Activated T-helper 17 cell treated with anti-CD3 and anti-CD28 coated beads, Interleukin-2, amount 50 U/mL, for 72 hours (primary cell): ENCODE measurements at regions not wholly inside any gene's neighbourhood (a gene's known extent, or its start where the extent isn't known, plus 50 kb on each side); places are given as distances from the start of the nearest gene placed in this dataset.
"Not testable (repeated sequence)": the region's sequence is repeated elsewhere in the genome, so short reads cannot be mapped to it uniquely, and the experiment has no call there.

Source experiments
- ATAC-seq: fragments of 150-1000 bp; cut with Tn5 transposase; replicated peaks from 2 replicates; pipeline ENCODE4 v1.10.0; 2021; ENCODE audit warnings: mild to moderate bottlenecking, moderate library complexity
- H3K27ac Mint-ChIP-seq: one replicate; pipeline ENCODE4 v1.8.0; 2022; ENCODE audit warnings: mixed read lengths
- H3K27me3 Mint-ChIP-seq: one replicate; pipeline ENCODE4 v1.8.0; 2022; ENCODE audit warnings: mixed read lengths
- H3K36me3 Mint-ChIP-seq: one replicate; pipeline ENCODE4 v1.8.0; 2022; ENCODE audit warnings: low read depth, mild to moderate bottlenecking, mixed read lengths
- H3K4me1 Mint-ChIP-seq: one replicate; pipeline ENCODE4 v1.8.0; 2022; ENCODE audit warnings: mixed read lengths
- H3K4me3 Mint-ChIP-seq: one replicate; pipeline ENCODE4 v1.8.0; 2022; ENCODE audit warnings: mild to moderate bottlenecking, mixed read lengths
- H3K9me3 Mint-ChIP-seq: one replicate; pipeline ENCODE4 v1.8.0; 2022; ENCODE audit warnings: mixed read lengths

- Mint-ChIP-seq H3K4me3 (no peak overlapping the region), H3K4me1 (no peaks in the 10 kb centered on the region), H3K27me3 (no peaks in the 10 kb centered on the region), H3K9me3 (no peaks in the 10 kb centered on the region), H3K36me3 (no peaks in the 10 kb centered on the region), H3K27ac (no peak overlapping the region)
- no peak for ATAC-seq
Observed at GRCh38 chr2:125643585-125643984, 1012.4 kb upstream of the GYPC start.

DNA sequence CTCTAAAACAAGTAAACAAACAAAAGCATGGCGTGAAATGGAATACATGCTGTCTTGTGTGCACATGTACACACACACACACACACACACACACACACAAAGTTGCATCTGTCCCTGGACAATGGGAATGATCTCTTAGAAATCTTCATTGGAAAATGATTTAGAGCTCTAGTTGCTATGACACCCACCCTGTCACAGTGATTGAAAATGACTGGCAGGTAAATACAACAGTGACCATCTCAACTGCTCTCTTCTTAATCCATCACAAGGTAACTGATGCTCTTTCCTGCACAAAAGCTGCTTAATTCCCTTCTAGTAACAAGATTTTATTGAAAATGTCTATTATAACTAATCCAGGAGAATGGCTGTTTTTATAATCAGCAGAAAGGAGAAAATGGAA is 1011.7 kb upstream of the GYPC start:
- no peak overlapping the region for H3K27ac Mint-ChIP-seq

DNA sequence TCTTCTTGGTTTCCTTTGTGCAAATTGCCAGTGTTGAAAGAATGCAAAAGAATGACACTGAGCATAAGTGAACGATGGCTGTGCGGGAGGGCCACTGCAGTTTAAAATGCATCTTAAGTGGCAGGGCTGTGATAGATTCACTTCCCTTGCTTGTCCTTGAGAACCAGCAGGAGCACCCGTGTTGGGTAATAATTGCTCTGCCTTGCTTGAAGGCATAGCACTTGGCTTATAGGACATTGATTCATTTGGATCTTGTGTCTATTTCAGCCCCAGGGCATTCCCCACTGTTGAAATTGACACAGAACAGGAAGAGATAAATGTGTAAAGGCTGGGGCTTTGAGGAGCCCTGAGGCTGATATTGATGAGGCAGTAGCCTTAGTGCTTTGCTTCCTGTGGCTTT is 1003.7 kb upstream of the GYPC start:
- H3K27ac Mint-ChIP-seq: no peak overlapping the region
- no peaks in the 10 kb centered on the region for H3K36me3 Mint-ChIP-seq
- ATAC-seq: no peak
- no peaks in the 10 kb centered on the region for H3K27me3 Mint-ChIP-seq
- no peaks in the 10 kb centered on the region for H3K4me1 Mint-ChIP-seq
- H3K4me3 Mint-ChIP-seq: no peak overlapping the region
- peaks cover 7% of the 10 kb centered on the region for H3K9me3 Mint-ChIP-seq

More for the DNA sequence above, 1011.7 kb upstream of the GYPC start:
- no peaks in the 10 kb centered on the region for H3K9me3 Mint-ChIP-seq
- no peaks in the 10 kb centered on the region for H3K27me3 Mint-ChIP-seq
- ATAC-seq: no peak
- H3K4me3 Mint-ChIP-seq: no peak overlapping the region
- H3K36me3 Mint-ChIP-seq: no peaks in the 10 kb centered on the region
- no peaks in the 10 kb centered on the region for H3K4me1 Mint-ChIP-seq

GRCh38 chr2:125654226-125654625 is 1001.7 kb upstream of the GYPC start:
- Mint-ChIP-seq H3K27ac (no peak overlapping the region), H3K27me3 (no peaks in the 10 kb centered on the region), H3K4me3 (no peak overlapping the region), H3K4me1 (no peaks in the 10 kb centered on the region), H3K9me3 (peaks cover 7% of the 10 kb centered on the region), H3K36me3 (no peaks in the 10 kb centered on the region)
- no peak for ATAC-seq

DNA sequence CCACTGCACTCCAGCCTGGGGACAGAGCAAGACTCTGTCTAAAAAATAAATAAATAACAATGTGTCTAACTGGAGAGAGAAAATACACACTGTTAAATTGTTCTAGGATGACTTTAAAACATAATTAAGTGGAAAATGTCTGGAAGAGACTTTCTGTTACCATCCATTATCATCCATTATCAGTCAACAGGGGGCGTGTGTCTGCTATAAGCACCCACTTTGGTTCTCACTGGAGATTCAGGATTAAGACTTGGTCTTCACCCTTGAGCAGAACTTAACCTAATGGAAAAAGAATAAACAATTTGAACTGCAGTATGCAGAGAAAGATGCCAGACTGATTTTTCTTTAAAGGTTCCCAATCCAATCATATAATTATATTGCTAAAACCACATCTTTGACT is 999.8 kb upstream of the GYPC start:
- Mint-ChIP-seq H3K27me3 (no peaks in the 10 kb centered on the region), H3K4me3 (no peak overlapping the region), H3K9me3 (peaks cover 6% of the 10 kb centered on the region), H3K36me3 (no peaks in the 10 kb centered on the region), H3K4me1 (no peaks in the 10 kb centered on the region), H3K27ac (no peak overlapping the region)
- ATAC-seq: no peak

DNA sequence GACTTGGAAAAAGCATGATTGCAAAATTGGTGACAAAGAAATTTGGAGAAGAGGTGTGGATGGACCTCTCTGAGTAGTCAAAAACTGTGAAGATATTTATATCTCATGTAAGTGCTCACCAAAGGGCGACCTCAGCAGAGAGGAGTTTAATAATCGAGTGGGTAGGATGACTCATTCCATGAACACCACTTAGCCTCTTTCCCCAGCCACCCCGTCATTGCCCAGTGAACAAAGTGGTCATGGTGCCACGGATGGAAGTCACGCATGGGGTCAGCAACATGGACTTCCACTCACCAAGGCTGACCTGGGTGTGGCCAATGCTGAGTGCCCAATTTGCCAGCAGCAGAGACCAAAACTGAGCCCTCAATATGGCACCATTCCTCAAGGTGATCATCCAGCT is 997.4 kb upstream of the GYPC start:
- ATAC-seq: no peak
- H3K4me3 Mint-ChIP-seq: no peak overlapping the region
- peaks cover 3% of the 10 kb centered on the region for H3K9me3 Mint-ChIP-seq
- no peaks in the 10 kb centered on the region for H3K4me1 Mint-ChIP-seq
- no peak overlapping the region for H3K27ac Mint-ChIP-seq
- H3K27me3 Mint-ChIP-seq: no peaks in the 10 kb centered on the region
- H3K36me3 Mint-ChIP-seq: no peaks in the 10 kb centered on the region

GRCh38 chr2:125660369-125660768 is 995.6 kb upstream of the GYPC start:
- not testable (repeated sequence) for H3K4me1 Mint-ChIP-seq, H3K36me3 Mint-ChIP-seq, ATAC-seq, H3K27me3 Mint-ChIP-seq, H3K9me3 Mint-ChIP-seq, H3K4me3 Mint-ChIP-seq, H3K27ac Mint-ChIP-seq

DNA sequence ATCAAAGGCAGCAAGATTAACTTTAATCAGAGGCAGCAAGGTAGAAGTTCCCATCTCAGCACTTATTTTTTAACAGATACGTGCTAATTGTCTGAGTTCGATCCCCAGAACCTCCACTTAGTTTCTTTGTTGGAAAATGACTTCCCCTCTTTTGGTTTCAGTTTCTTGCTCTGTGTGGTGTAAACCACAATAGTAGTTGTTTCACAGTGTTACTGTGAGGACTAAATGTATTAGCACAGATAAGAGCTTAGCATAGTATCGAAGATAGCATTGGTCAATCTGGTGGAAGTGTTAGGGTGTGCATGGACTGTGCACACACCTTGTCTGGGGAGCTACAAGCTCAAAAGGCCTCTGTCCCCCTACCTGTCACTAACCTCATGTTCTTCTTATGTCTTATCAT is 988.3 kb upstream of the GYPC start:
- no peaks in the 10 kb centered on the region for H3K27me3 Mint-ChIP-seq
- no peak overlapping the region for H3K27ac Mint-ChIP-seq
- peaks cover 10% of the 10 kb centered on the region for H3K9me3 Mint-ChIP-seq
- H3K36me3 Mint-ChIP-seq: no peaks in the 10 kb centered on the region
- no peak for ATAC-seq
- H3K4me1 Mint-ChIP-seq: no peaks in the 10 kb centered on the region
- no peak overlapping the region for H3K4me3 Mint-ChIP-seq

DNA sequence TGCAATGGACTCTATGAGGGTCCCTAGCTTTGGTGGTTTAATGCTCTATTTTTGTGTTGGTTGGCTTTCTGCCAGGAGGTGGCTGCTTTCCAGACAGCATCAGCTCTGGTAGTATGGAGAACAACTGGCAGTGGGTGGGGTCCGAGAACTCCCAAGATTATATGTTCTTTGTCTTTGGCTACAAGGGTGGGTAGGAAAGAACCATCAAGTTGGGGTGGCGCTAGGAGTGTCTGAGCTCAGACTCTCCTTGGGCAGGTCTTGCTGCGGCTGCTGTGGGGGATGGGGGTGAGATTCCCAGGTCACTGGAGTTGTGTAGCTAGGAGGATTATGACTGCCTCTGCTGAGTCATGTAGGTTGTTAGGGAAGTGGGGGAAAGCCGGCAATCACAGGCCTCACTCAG is 976.1 kb upstream of the GYPC start:
- H3K27me3 Mint-ChIP-seq: no peaks in the 10 kb centered on the region
- H3K4me1 Mint-ChIP-seq: no peaks in the 10 kb centered on the region
- no peaks in the 10 kb centered on the region for H3K36me3 Mint-ChIP-seq
- no peak for ATAC-seq
- H3K27ac Mint-ChIP-seq: no peak overlapping the region
- peaks cover 13% of the 10 kb centered on the region for H3K9me3 Mint-ChIP-seq
- no peak overlapping the region for H3K4me3 Mint-ChIP-seq

- no peaks in the 10 kb centered on the region for H3K36me3 Mint-ChIP-seq
- no peak overlapping the region for H3K27ac Mint-ChIP-seq
- no peaks in the 10 kb centered on the region for H3K4me1 Mint-ChIP-seq
- H3K9me3 Mint-ChIP-seq: peaks cover 13% of the 10 kb centered on the region
- no peak overlapping the region for H3K4me3 Mint-ChIP-seq
- ATAC-seq: no peak
- H3K27me3 Mint-ChIP-seq: no peaks in the 10 kb centered on the region
Observed at GRCh38 chr2:125680809-125681208, 975.1 kb upstream of the GYPC start.

- H3K4me3 Mint-ChIP-seq: no peak overlapping the region
- no peak for ATAC-seq
- H3K36me3 Mint-ChIP-seq: no peaks in the 10 kb centered on the region
- H3K27me3 Mint-ChIP-seq: no peaks in the 10 kb centered on the region
- H3K9me3 Mint-ChIP-seq: peaks cover 13% of the 10 kb centered on the region
- H3K4me1 Mint-ChIP-seq: no peaks in the 10 kb centered on the region
- no peak overlapping the region for H3K27ac Mint-ChIP-seq
Observed at GRCh38 chr2:125681576-125681975, 974.4 kb upstream of the GYPC start.

DNA sequence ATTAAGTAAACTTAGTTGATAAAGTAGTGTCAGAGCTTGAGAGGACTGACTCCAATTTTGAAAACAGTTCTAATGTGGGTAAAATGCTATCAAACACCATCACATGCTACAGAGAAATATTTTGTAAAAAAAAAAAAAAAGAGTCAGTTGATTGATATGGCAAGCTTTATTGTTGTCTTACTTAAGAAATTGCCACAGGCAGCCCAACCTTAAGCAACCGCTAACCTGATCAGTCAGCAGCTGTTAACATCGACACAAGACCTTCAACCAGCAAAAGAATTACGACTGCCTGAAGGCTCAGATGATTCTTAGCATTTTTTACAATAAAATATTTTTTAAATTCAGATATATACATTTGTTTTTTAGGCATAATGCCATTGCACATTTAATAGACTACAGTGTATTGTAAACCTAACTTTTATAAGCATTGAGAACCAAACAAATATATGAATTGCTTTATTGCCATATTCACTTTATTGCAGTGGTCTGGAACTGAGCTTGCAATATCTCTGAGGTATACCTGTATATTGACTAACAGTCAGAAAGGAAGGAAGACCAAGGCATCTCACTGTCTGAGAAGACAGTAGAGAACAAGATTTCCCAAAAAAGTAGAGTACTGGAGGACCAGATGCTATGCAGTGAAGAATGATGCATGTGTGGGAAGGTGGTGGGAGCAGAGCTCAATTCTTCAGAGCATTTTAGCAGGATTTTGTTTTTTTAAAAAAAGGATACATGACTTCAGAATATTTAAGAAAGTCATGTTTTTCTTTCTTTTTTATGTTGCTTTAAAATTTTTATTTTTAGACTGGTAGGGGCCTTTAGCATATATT is 973.8 kb upstream of the GYPC start:
- H3K4me3 Mint-ChIP-seq: no peak overlapping the region
- H3K36me3 Mint-ChIP-seq: no peaks in the 10 kb centered on the region
- ATAC-seq: no peak
- no peaks in the 10 kb centered on the region for H3K4me1 Mint-ChIP-seq
- H3K9me3 Mint-ChIP-seq: peaks cover 10% of the 10 kb centered on the region
- H3K27ac Mint-ChIP-seq: no peak overlapping the region
- H3K27me3 Mint-ChIP-seq: no peaks in the 10 kb centered on the region

GRCh38 chr2:125684256-125684655 is 971.7 kb upstream of the GYPC start:
- Mint-ChIP-seq H3K36me3 (no peaks in the 10 kb centered on the region), H3K4me1 (no peaks in the 10 kb centered on the region)
- ATAC-seq: no peak

DNA sequence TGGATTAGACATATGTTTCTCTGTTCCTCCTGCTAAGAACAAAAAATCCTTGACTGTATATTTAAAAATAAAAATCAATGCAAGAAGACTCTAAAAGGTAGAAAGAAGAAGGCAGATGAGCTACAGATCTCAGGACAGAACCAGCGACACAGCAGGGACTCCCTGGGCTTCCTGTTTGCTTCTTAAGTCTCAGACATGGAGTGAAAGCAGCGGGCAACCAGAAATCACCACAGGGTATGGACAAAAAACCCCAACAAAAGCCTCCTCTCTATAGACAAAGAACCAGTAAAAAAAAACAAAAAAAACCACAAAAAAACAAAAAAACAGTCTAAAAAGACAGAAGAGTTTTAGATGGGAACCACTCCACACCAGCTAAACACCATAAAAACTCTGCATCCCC is 971.0 kb upstream of the GYPC start:
- ATAC-seq: no peak
- Mint-ChIP-seq H3K9me3 (peaks cover 3% of the 10 kb centered on the region), H3K27ac (no peak overlapping the region), H3K4me3 (no peak overlapping the region), H3K27me3 (no peaks in the 10 kb centered on the region), H3K36me3 (no peaks in the 10 kb centered on the region), H3K4me1 (no peaks in the 10 kb centered on the region)

More at GRCh38 chr2:125684256-125684655, 971.7 kb upstream of the GYPC start:
- H3K9me3 Mint-ChIP-seq: peaks cover 3% of the 10 kb centered on the region
- no peak overlapping the region for H3K27ac Mint-ChIP-seq
- H3K4me3 Mint-ChIP-seq: no peak overlapping the region
- no peaks in the 10 kb centered on the region for H3K27me3 Mint-ChIP-seq

DNA sequence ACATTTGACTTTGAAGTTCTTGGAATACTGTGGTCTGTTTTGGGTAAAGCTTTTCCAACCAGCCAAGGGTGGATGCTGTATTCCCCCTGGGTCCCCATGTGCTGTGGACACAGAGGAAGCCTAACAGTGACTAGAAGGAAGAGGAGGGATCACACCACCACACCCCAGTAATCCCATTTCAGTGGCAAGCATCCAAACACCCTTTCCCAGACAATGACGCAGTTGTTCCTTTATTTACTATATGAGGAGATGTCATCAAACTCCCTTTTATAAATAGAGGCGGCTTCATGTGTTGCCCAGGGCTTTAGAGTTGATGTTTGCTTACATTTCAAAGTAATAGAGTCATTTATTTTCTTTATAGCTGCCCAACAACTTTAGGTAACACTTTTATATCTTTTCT is 959.4 kb upstream of the GYPC start:
- H3K4me3 Mint-ChIP-seq: no peak overlapping the region
- no peak for ATAC-seq
- H3K9me3 Mint-ChIP-seq: no peaks in the 10 kb centered on the region
- H3K4me1 Mint-ChIP-seq: no peaks in the 10 kb centered on the region
- H3K27ac Mint-ChIP-seq: no peak overlapping the region
- H3K27me3 Mint-ChIP-seq: no peaks in the 10 kb centered on the region
- no peaks in the 10 kb centered on the region for H3K36me3 Mint-ChIP-seq

- Mint-ChIP-seq H3K4me3 (no peak overlapping the region), H3K4me1 (no peaks in the 10 kb centered on the region)
Observed at GRCh38 chr2:125698280-125698679, 957.7 kb upstream of the GYPC start.

More at GRCh38 chr2:125698280-125698679, 957.7 kb upstream of the GYPC start:
- no peaks in the 10 kb centered on the region for H3K36me3 Mint-ChIP-seq
- H3K27me3 Mint-ChIP-seq: no peaks in the 10 kb centered on the region
- no peak for ATAC-seq
- H3K27ac Mint-ChIP-seq: no peak overlapping the region
- H3K9me3 Mint-ChIP-seq: no peaks in the 10 kb centered on the region
